ENCODE measurements at regions not wholly inside any gene's neighbourhood (a gene's known extent, or its start where the extent isn't known, plus 50 kb on each side); places are given as distances from the start of the nearest gene placed in this dataset.

GRCh38 chr12:13670285-13670866 lies 311.0 kb downstream of the GRIN2B start:
- no peak for TF ChIP-seq POLR2AphosphoS5 (IDR thresholded peaks at IDR 0.05; ENCODE audit: low read depth, low read length)
- TF ChIP-seq, protein P1, sequence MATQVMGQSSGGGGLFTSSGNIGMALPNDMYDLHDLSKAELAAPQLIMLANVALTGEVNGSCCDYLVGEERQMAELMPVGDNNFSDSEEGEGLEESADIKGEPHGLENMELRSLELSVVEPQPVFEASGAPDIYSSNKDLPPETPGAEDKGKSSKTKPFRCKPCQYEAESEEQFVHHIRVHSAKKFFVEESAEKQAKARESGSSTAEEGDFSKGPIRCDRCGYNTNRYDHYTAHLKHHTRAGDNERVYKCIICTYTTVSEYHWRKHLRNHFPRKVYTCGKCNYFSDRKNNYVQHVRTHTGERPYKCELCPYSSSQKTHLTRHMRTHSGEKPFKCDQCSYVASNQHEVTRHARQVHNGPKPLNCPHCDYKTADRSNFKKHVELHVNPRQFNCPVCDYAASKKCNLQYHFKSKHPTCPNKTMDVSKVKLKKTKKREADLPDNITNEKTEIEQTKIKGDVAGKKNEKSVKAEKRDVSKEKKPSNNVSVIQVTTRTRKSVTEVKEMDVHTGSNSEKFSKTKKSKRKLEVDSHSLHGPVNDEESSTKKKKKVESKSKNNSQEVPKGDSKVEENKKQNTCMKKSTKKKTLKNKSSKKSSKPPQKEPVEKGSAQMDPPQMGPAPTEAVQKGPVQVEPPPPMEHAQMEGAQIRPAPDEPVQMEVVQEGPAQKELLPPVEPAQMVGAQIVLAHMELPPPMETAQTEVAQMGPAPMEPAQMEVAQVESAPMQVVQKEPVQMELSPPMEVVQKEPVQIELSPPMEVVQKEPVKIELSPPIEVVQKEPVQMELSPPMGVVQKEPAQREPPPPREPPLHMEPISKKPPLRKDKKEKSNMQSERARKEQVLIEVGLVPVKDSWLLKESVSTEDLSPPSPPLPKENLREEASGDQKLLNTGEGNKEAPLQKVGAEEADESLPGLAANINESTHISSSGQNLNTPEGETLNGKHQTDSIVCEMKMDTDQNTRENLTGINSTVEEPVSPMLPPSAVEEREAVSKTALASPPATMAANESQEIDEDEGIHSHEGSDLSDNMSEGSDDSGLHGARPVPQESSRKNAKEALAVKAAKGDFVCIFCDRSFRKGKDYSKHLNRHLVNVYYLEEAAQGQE (IDR thresholded peaks at IDR 0.05; ENCODE audit: insufficient read depth in 1 of 2, low read depth in 2 of 2, low read length in 2 of 2): no peak

Measured in PFSK-1 (cell line).